NCI-H1105 (cell line): ENCODE measurements at regions not wholly inside any gene's neighbourhood (a gene's known extent, or its start where the extent isn't known, plus 50 kb on each side); places are given as distances from the start of the nearest gene placed in this dataset.
"Not testable (repeated sequence)": the region's sequence is repeated elsewhere in the genome, so short reads cannot be mapped to it uniquely, and the experiment has no call there.

Source experiments
- DNase-seq: peaks from one replicate; lab custom pipeline; 2025; lab: John Stamatoyannopoulos, UW

- DNase-seq = no peak
These were observed 245.7 kb downstream of the SP3 start for GRCh38 chr2:173719471-173719870.

GRCh38 chr2:173720306-173720705 lies 244.9 kb downstream of the SP3 start:
- no peak for DNase-seq

- DNase-seq = no peak
These were observed 230.4 kb downstream of the SP3 start for GRCh38 chr2:173734797-173735196.

GRCh38 chr2:173737954-173738575 lies 227.1 kb downstream of the SP3 start:
- not testable (repeated sequence) for DNase-seq

- no peak for DNase-seq
These were observed 226.2 kb downstream of the SP3 start for GRCh38 chr2:173739006-173739405.

GRCh38 chr2:173740639-173741038 lies 224.5 kb downstream of the SP3 start:
- peak; percentile 64 for DNase-seq

GRCh38 chr2:173741759-173742158 lies 223.4 kb downstream of the SP3 start:
- DNase-seq = peak; percentile 76

GRCh38 chr2:173747035-173747434 lies 218.1 kb downstream of the SP3 start:
- no peak for DNase-seq

- no peak for DNase-seq
These were observed 215.9 kb downstream of the SP3 start for GRCh38 chr2:173749315-173749714.

- no peak for DNase-seq
These were observed 214.8 kb downstream of the SP3 start for GRCh38 chr2:173750353-173750801.

GRCh38 chr2:173750831-173751230 lies 214.3 kb downstream of the SP3 start:
- DNase-seq = no peak

GRCh38 chr2:173751245-173751975 lies 213.8 kb downstream of the SP3 start:
- no peak for DNase-seq

- no peak for DNase-seq
These were observed 213.0 kb downstream of the SP3 start for GRCh38 chr2:173752152-173752551.

- no peak for DNase-seq
These were observed 211.7 kb downstream of the SP3 start for GRCh38 chr2:173753441-173753840.

- no peak for DNase-seq
These were observed 211.0 kb downstream of the SP3 start for GRCh38 chr2:173754165-173754564.

GRCh38 chr2:173754837-173755236 lies 210.3 kb downstream of the SP3 start:
- no peak for DNase-seq

GRCh38 chr2:173755798-173756197 lies 209.4 kb downstream of the SP3 start:
- DNase-seq = no peak

- DNase-seq = no peak
These were observed 205.2 kb downstream of the SP3 start for GRCh38 chr2:173759959-173760358.

GRCh38 chr2:173760553-173760952 lies 204.6 kb downstream of the SP3 start:
- DNase-seq = no peak

GRCh38 chr2:173761603-173762119 lies 203.5 kb downstream of the SP3 start:
- DNase-seq = no peak

- no peak for DNase-seq
These were observed 203.0 kb downstream of the SP3 start for GRCh38 chr2:173762221-173762620.

GRCh38 chr2:173762864-173763263 lies 202.3 kb downstream of the SP3 start:
- no peak for DNase-seq

- DNase-seq = no peak
These were observed 201.5 kb downstream of the SP3 start for GRCh38 chr2:173763641-173764040.
